GM21381 (cell line): ENCODE measurements at regions not wholly inside any gene's neighbourhood (a gene's known extent, or its start where the extent isn't known, plus 50 kb on each side); places are given as distances from the start of the nearest gene placed in this dataset.
A peak's percentile ranks its signal among the peaks of the same experiment; 100 is the strongest.
"Not testable (repeated sequence)": the region's sequence is repeated elsewhere in the genome, so short reads cannot be mapped to it uniquely, and the experiment has no call there.

Experiments
- ATAC-seq: cut with Tn5 transposase; IDR thresholded peaks from one replicate; pipeline ENCODE4 v1.9.1; 2021; ENCODE audit warnings: mild to moderate bottlenecking, moderate library complexity; ENCODE audit not compliant: unreplicated experiment

GRCh38 chr2:159880729-159881128, 82.7 kb upstream of the CD302 start:
- ATAC-seq = no peak

GRCh38 chr2:159879051-159879604, 81.1 kb upstream of the CD302 start:
- peak; percentile 72 for ATAC-seq

- no peak for ATAC-seq
Observed at GRCh38 chr2:159875083-159875482, 77.1 kb upstream of the CD302 start.

GRCh38 chr2:159873258-159873657, 75.2 kb upstream of the CD302 start:
- ATAC-seq = no peak

- no peak for ATAC-seq
Observed at GRCh38 chr2:159872353-159872752, 74.3 kb upstream of the CD302 start.

- not testable (repeated sequence) for ATAC-seq
Observed at GRCh38 chr2:159868598-159869159, 70.7 kb upstream of the CD302 start.

- ATAC-seq = no peak
Observed at GRCh38 chr2:159867567-159868361, 69.8 kb upstream of the CD302 start.

GRCh38 chr2:159863526-159864160, 65.6 kb upstream of the CD302 start:
- ATAC-seq = no peak

GRCh38 chr2:159860581-159861310, 62.7 kb upstream of the CD302 start:
- ATAC-seq = no peak

- ATAC-seq = no peak
Observed at GRCh38 chr2:159859583-159859982, 61.6 kb upstream of the CD302 start.

- no peak for ATAC-seq
Observed at GRCh38 chr2:159856760-159857159, 58.8 kb upstream of the CD302 start.

- no peak for ATAC-seq
Observed at GRCh38 chr2:159855557-159856061, 57.6 kb upstream of the CD302 start.

- no peak for ATAC-seq
Observed at GRCh38 chr2:159855143-159855542, 57.1 kb upstream of the CD302 start.

GRCh38 chr2:159854481-159854880, 56.5 kb upstream of the CD302 start:
- ATAC-seq = no peak

- ATAC-seq = no peak
Observed at GRCh38 chr2:159853101-159853500, 55.1 kb upstream of the CD302 start.

- no peak for ATAC-seq
Observed at GRCh38 chr2:159851941-159852340, 53.9 kb upstream of the CD302 start.

- no peak for ATAC-seq
Observed at GRCh38 chr2:159850789-159851188, 52.8 kb upstream of the CD302 start.

- ATAC-seq = no peak
Observed at GRCh38 chr2:159849160-159849813, 51.3 kb upstream of the CD302 start.
